ENCODE measurements at regions not wholly inside any gene's neighbourhood (a gene's known extent, or its start where the extent isn't known, plus 50 kb on each side); places are given as distances from the start of the nearest gene placed in this dataset.
"Not testable (repeated sequence)": the region's sequence is repeated elsewhere in the genome, so short reads cannot be mapped to it uniquely, and the experiment has no call there.

- Histone ChIP-seq H2AFZ (ENCODE audit: low read length) (no peak overlapping the region), H3K4me1 (ENCODE audit: insufficient read depth, low read length) (no peaks in the 10 kb centered on the region), H3K9me3 (ENCODE audit: low read depth, low read length) (no peaks in the 10 kb centered on the region), H3K79me2 (ENCODE audit: insufficient read depth, low read length) (no peaks in the 10 kb centered on the region), H3K4me2 (ENCODE audit: insufficient read depth, low read length) (no peak overlapping the region), H3K4me3 (ENCODE audit: insufficient read depth, low read length) (no peak overlapping the region), H4K20me1 (ENCODE audit: insufficient read depth, low read length) (no peaks in the 10 kb centered on the region), H3K27ac (ENCODE audit: low read depth, low read length) (no peak overlapping the region), H3K27me3 (ENCODE audit: insufficient read depth, low read length) (no peaks in the 10 kb centered on the region), H3K36me3 (ENCODE audit: insufficient read depth, low read length) (no peaks in the 10 kb centered on the region)
- no peak for DNase-seq (ENCODE audit: insufficient read length, low spot score, missing footprints)
- no peak for TF ChIP-seq CTCF (IDR thresholded peaks at IDR 0.05; ENCODE audit: extremely low read depth, low read depth, low read length)
Observed at GRCh38 chrX:65900850-65901844, 138.7 kb downstream of the VSIG4 start.

- no peaks in the 10 kb centered on the region for H3K4me1 ChIP-seq (ENCODE audit: insufficient read depth, low read length)
- H3K4me2 ChIP-seq (ENCODE audit: insufficient read depth, low read length) = no peak overlapping the region
- H3K27ac ChIP-seq (ENCODE audit: low read depth, low read length) = no peak overlapping the region
- no peaks in the 10 kb centered on the region for H3K36me3 ChIP-seq (ENCODE audit: insufficient read depth, low read length)
- TF ChIP-seq CTCF (IDR thresholded peaks at IDR 0.05; ENCODE audit: extremely low read depth, low read depth, low read length) = no peak
- DNase-seq (ENCODE audit: insufficient read length, low spot score, missing footprints) = no peak
- H3K4me3 ChIP-seq (ENCODE audit: insufficient read depth, low read length) = no peak overlapping the region
- no peaks in the 10 kb centered on the region for H3K79me2 ChIP-seq (ENCODE audit: insufficient read depth, low read length)
- no peaks in the 10 kb centered on the region for H3K27me3 ChIP-seq (ENCODE audit: insufficient read depth, low read length)
- no peaks in the 10 kb centered on the region for H4K20me1 ChIP-seq (ENCODE audit: insufficient read depth, low read length)
- H3K9me3 ChIP-seq (ENCODE audit: low read depth, low read length) = no peaks in the 10 kb centered on the region
- H2AFZ ChIP-seq (ENCODE audit: low read length) = no peak overlapping the region
Observed at GRCh38 chrX:65894133-65894532, 145.7 kb downstream of the VSIG4 start.

- not testable (repeated sequence) for H3K36me3 ChIP-seq (ENCODE audit: insufficient read depth, low read length); H4K20me1 ChIP-seq (ENCODE audit: insufficient read depth, low read length); H3K79me2 ChIP-seq (ENCODE audit: insufficient read depth, low read length); H3K4me1 ChIP-seq (ENCODE audit: insufficient read depth, low read length); H3K27ac ChIP-seq (ENCODE audit: low read depth, low read length); H3K27me3 ChIP-seq (ENCODE audit: insufficient read depth, low read length); H3K9me3 ChIP-seq (ENCODE audit: low read depth, low read length); DNase-seq (ENCODE audit: insufficient read length, low spot score, missing footprints); H3K4me3 ChIP-seq (ENCODE audit: insufficient read depth, low read length); H2AFZ ChIP-seq (ENCODE audit: low read length); H3K4me2 ChIP-seq (ENCODE audit: insufficient read depth, low read length)
Observed at GRCh38 chrX:65891817-65892216, 148.1 kb downstream of the VSIG4 start.

GRCh38 chrX:65888150-65888549 is 151.7 kb downstream of the VSIG4 start:
- H3K4me3 ChIP-seq (ENCODE audit: insufficient read depth, low read length); H3K27ac ChIP-seq (ENCODE audit: low read depth, low read length); H3K4me1 ChIP-seq (ENCODE audit: insufficient read depth, low read length); H3K36me3 ChIP-seq (ENCODE audit: insufficient read depth, low read length); H4K20me1 ChIP-seq (ENCODE audit: insufficient read depth, low read length); H3K4me2 ChIP-seq (ENCODE audit: insufficient read depth, low read length); DNase-seq (ENCODE audit: insufficient read length, low spot score, missing footprints); H3K9me3 ChIP-seq (ENCODE audit: low read depth, low read length); H3K79me2 ChIP-seq (ENCODE audit: insufficient read depth, low read length); H2AFZ ChIP-seq (ENCODE audit: low read length); H3K27me3 ChIP-seq (ENCODE audit: insufficient read depth, low read length): not testable (repeated sequence)

GRCh38 chrX:65883556-65883955 is 156.3 kb downstream of the VSIG4 start:
- Histone ChIP-seq H3K27ac (ENCODE audit: low read depth, low read length) (no peak overlapping the region), H4K20me1 (ENCODE audit: insufficient read depth, low read length) (no peaks in the 10 kb centered on the region)

More at GRCh38 chrX:65883556-65883955, 156.3 kb downstream of the VSIG4 start:
- no peak overlapping the region for H3K4me3 ChIP-seq (ENCODE audit: insufficient read depth, low read length)
- H3K4me2 ChIP-seq (ENCODE audit: insufficient read depth, low read length) = no peak overlapping the region
- no peaks in the 10 kb centered on the region for H3K4me1 ChIP-seq (ENCODE audit: insufficient read depth, low read length)
- H2AFZ ChIP-seq (ENCODE audit: low read length) = no peak overlapping the region
- no peaks in the 10 kb centered on the region for H3K79me2 ChIP-seq (ENCODE audit: insufficient read depth, low read length)
- no peaks in the 10 kb centered on the region for H3K9me3 ChIP-seq (ENCODE audit: low read depth, low read length)
- TF ChIP-seq CTCF (IDR thresholded peaks at IDR 0.05; ENCODE audit: extremely low read depth, low read depth, low read length) = no peak
- no peaks in the 10 kb centered on the region for H3K36me3 ChIP-seq (ENCODE audit: insufficient read depth, low read length)
- H3K27me3 ChIP-seq (ENCODE audit: insufficient read depth, low read length) = no peaks in the 10 kb centered on the region
- DNase-seq (ENCODE audit: insufficient read length, low spot score, missing footprints) = no peak
